ENCODE measurements at regions not wholly inside any gene's neighbourhood (a gene's known extent, or its start where the extent isn't known, plus 50 kb on each side); places are given as distances from the start of the nearest gene placed in this dataset.

GRCh38 chr5:114179134-114179533 lies 182.7 kb upstream of the KCNN2 start:
- DNase-seq (ENCODE audit: low read depth) = no peak
- H3K4me3 ChIP-seq (ENCODE audit: low read depth, low read length) = no peak overlapping the region
- TF ChIP-seq, protein P1, sequence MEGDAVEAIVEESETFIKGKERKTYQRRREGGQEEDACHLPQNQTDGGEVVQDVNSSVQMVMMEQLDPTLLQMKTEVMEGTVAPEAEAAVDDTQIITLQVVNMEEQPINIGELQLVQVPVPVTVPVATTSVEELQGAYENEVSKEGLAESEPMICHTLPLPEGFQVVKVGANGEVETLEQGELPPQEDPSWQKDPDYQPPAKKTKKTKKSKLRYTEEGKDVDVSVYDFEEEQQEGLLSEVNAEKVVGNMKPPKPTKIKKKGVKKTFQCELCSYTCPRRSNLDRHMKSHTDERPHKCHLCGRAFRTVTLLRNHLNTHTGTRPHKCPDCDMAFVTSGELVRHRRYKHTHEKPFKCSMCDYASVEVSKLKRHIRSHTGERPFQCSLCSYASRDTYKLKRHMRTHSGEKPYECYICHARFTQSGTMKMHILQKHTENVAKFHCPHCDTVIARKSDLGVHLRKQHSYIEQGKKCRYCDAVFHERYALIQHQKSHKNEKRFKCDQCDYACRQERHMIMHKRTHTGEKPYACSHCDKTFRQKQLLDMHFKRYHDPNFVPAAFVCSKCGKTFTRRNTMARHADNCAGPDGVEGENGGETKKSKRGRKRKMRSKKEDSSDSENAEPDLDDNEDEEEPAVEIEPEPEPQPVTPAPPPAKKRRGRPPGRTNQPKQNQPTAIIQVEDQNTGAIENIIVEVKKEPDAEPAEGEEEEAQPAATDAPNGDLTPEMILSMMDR (IDR thresholded peaks at IDR 0.05; ENCODE audit: insufficient read depth, low read depth, low read length) = no peak

DNA sequence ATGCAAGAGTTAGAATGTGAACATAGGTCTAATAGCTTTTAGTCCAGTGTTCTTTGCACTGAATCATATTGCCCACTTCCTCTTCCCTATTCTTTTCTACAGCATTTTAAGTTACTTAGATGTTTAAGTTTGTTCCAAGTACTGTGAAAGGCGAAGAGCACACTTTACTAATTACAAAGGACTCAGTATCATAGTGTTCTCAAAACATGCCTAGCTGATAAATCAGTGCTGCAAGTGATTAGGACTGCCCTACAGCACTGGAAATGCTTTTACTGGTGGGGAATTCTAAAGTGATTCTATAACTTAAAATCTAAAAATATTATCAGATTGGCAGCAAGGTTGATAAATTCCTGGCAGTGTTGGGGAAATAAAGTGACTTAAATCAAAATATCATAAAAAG lies 177.9 kb upstream of the KCNN2 start:
- DNase-seq (ENCODE audit: low read depth) = no peak
- TF ChIP-seq, protein P1 (IDR thresholded peaks at IDR 0.05; ENCODE audit: insufficient read depth, low read depth, low read length) = no peak

DNA sequence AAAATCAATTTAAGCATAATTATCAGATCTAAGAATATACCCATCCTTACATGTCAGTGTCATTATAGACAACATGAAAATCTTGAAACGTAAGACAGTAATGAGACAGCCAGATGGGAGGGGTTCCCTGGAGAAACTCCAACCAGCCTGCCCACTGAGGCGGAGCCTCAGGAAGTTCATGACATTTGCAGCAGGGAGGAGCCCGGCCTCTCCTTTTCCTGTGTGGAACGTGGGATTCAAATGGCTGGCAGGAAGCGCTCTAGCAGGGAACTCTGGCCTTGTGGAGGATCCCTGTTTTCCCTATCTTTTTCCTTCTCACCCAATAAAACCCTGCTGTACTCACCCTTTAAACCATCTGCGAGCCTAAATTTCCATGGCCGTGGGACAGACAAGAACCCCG lies 176.6 kb upstream of the KCNN2 start:
- TF ChIP-seq, protein P1 (IDR thresholded peaks at IDR 0.05; ENCODE audit: insufficient read depth, low read depth, low read length) = no peak
- peak; percentile 37 for DNase-seq (ENCODE audit: low read depth)
- H3K4me3 ChIP-seq (ENCODE audit: low read depth, low read length) = no peak overlapping the region

More for the DNA sequence above, 177.9 kb upstream of the KCNN2 start:
- H3K4me3 ChIP-seq (ENCODE audit: low read depth, low read length) = no peak overlapping the region

GRCh38 chr5:114191441-114191840 lies 170.4 kb upstream of the KCNN2 start:
- H3K4me3 ChIP-seq (ENCODE audit: low read depth, low read length) = no peak overlapping the region
- TF ChIP-seq, protein P1 (IDR thresholded peaks at IDR 0.05; ENCODE audit: insufficient read depth, low read depth, low read length) = no peak
- DNase-seq (ENCODE audit: low read depth) = no peak

- TF ChIP-seq, protein P1 (IDR thresholded peaks at IDR 0.05; ENCODE audit: insufficient read depth, low read depth, low read length) = no peak
- H3K4me3 ChIP-seq (ENCODE audit: low read depth, low read length) = no peak overlapping the region
- no peak for DNase-seq (ENCODE audit: low read depth)
Measured at GRCh38 chr5:114192108-114192507, 169.8 kb upstream of the KCNN2 start.

DNA sequence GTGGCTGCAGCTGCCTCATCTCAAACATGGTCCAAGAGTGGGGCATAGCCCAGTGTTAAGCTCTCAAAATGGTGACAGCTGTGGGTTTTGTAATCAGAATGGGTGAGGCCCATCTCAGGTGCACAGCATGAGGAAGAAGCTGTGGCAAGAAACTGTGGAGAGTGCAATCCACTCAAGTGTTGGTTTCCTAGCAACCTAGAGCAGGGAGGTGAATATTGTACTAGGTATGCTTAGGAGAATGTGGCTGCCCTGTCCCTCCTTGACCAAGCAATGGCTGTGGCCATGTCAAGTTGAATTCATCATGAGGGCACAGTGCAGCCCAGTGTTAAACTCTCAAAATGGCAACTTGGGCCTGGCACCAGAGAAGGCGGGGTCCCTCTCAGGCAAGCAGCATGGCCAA lies 160.5 kb upstream of the KCNN2 start:
- no peak for DNase-seq (ENCODE audit: low read depth)
- no peak overlapping the region for H3K4me3 ChIP-seq (ENCODE audit: low read depth, low read length)
- TF ChIP-seq, protein P1 (IDR thresholded peaks at IDR 0.05; ENCODE audit: insufficient read depth, low read depth, low read length) = no peak

DNA sequence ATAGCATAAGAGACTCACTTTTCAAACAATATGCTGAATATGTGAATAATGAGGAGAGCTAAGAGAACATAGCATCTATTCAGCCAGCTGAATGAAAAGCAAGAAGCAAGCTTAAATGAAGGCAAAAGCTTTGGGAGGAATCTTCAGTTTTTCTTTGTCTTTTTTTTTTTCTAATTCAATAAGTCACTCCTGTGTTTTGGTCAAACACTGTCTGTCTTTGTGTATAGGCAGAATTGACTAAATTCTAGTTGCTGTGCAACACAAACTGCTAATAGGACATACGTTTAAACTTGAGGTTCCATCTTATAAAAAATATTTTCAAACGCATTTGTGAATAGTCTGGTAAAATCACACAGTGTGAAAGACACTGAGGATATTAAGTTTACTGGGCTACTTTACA lies 156.9 kb upstream of the KCNN2 start:
- TF ChIP-seq, protein P1 (IDR thresholded peaks at IDR 0.05; ENCODE audit: insufficient read depth, low read depth, low read length) = no peak
- no peak overlapping the region for H3K4me3 ChIP-seq (ENCODE audit: low read depth, low read length)

More for the DNA sequence above, 156.9 kb upstream of the KCNN2 start:
- DNase-seq (ENCODE audit: low read depth) = no peak
